ENCODE measurements at regions not wholly inside any gene's neighbourhood (a gene's known extent, or its start where the extent isn't known, plus 50 kb on each side); places are given as distances from the start of the nearest gene placed in this dataset.

- no peak for ATAC-seq
Observed at GRCh38 chr12:97182769-97183168, 275.7 kb downstream of the NEDD1 start.

DNA sequence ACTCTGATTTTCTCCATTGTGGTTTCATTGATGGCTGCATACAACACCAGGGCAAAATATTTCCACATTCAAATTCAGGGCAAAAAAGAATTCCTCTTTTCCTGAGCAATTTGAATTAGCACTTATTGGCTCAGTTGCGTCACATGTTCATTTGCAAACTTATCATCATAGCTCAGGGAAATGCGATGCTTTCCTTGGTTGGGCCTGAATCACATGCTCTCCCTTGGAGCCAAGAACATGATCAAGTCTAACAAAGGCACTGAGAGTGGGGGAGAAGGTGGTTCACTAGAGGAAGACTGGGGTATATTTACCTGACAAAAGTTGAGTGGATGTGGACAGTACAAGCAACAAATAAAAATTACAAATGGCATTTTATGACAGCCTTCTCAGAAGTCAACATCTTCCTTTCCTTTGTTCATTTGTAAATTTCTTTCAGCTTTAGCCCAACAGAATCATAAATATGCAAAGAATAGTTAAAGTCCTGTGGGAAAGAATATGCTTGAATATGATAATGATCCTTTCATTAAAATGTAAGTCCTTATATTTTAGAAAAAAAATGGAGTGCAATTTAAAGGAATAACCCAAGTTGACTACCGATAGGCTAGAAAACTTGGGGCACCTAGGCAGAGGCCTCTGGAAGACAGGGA is 277.2 kb downstream of the NEDD1 start:
- ATAC-seq, result no peak

GRCh38 chr12:97185567-97185966 is 277.0 kb upstream of the RMST start:
- no peak for ATAC-seq

GRCh38 chr12:97194546-97194945 is 268.1 kb upstream of the RMST start:
- ATAC-seq, result no peak

- no peak for ATAC-seq
Observed at GRCh38 chr12:97200181-97200580, 262.4 kb upstream of the RMST start.

DNA sequence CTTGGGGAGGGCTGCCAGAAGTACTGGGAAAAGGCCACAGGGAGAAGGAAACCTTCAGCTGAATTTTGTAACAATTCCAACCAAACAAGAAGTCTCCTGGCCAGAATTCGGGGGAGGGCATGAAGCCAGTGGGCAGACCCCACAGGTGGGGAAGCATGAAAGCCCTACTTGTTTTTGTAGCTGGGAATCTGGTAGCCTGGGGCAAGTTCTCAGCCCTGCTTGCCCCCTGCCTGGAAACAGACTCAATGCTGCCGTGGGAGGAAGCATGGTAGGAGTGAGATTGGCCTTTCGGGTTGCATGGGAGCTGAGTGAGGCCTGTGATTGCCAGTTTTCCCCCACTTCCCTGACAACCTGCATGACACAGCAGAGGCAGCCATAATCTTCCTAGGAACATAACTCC is 259.2 kb upstream of the RMST start:
- ATAC-seq, result no peak

DNA sequence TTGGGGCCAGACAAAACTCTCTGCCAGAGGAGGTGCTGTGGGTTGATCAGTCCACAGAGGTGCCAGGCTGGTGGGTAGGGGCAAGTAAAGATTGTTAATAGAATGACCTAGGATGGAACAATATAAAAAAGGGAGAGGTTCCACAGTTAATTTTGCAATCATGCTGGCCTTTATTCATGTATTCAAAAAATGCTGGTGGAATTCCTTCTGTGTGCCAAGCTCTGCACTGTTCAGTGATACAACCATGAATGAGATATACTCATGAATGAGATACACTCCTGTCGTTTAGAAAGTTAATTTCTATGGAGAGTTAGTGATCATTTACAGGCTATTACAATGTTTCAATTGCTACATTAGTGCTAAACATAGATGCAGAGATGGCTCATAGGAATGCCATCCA is 252.6 kb upstream of the RMST start:
- ATAC-seq, result no peak

DNA sequence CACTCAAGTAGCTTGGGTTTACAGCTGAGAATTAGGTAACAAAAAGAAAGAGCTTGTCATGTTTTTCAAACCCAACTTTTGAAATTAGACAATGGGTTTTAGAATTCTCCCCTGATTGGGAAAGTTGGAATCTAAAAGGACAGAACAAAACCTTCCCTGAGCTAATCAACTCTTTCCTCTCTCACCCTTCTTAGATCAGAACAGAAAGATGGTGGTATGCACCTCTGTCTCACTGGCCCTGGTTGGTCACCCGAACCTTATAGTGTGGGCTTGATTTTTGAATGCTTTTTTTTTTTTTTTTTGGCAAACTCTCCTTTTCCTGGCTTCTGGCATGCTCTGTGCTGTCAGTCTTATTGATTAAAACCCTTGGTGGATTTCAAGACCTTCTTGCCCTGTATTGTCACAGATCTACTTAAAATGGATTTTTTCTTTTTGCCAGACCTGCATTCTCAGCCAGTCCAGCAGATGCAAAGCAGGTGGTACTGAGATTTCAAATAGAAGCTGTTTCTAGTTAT is 251.1 kb upstream of the RMST start:
- no peak for ATAC-seq

DNA sequence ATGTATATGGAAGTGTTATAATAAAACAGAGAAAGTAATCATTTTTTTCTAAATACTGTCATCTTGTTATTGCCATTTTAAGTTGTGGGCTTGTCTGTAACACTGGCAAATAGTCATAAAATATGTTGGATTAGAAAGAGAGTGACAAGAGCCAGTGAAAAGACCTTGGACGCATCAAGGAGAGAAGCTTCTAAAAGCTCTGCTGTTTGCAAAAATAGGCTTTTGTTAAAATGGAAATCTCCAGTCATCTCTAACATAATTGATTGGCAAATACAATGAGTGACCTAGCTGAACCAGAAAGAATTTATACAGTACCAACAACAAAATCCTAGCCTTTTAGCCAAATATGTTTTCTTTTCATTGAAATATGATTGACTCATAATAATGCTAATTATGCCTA is 245.8 kb upstream of the RMST start:
- ATAC-seq, result no peak

GRCh38 chr12:97222391-97222790 is 240.2 kb upstream of the RMST start:
- no peak for ATAC-seq

DNA sequence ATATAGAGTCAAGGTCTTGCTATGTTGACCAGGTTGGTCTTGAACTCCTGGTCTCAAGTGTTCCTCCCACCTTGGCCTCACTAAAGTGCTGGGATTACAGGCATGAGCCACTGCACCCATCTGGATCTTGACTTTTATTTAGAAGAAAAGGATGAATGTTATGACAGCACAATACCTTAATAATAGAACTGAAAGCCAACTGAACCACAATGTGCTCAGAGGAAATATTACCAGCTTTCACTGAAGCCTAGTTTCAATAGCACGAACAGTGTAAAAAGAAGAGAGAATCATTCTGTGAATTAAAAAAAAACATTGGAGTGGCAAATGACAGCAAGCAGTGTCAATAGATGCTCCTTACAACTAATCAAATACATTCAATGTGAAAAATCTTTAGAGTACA is 239.2 kb upstream of the RMST start:
- no peak for ATAC-seq

DNA sequence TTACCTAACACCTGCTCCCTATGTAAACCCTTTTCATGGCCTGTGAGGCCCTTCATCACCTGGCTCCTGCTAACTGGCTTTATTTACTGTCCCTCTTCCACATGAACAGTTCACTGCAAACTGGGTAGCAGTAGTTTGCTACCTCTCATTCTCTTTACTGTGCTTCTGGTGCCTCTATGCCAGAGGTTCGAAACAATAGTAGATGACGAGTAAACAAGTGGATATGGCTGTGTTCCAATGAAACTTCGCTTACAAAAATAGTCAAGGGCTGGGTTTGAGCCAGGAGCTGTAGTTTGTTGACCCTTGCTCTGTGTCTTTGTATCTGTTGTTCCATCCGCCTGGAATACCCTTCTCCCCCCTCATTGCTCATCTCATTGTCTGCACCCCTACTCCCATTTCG is 233.6 kb upstream of the RMST start:
- no peak for ATAC-seq

- ATAC-seq, result no peak
Observed at GRCh38 chr12:97235102-97235501, 227.5 kb upstream of the RMST start.

- no peak for ATAC-seq
Observed at GRCh38 chr12:97246368-97246767, 216.2 kb upstream of the RMST start.

GRCh38 chr12:97250483-97250882 is 212.1 kb upstream of the RMST start:
- ATAC-seq, result no peak

DNA sequence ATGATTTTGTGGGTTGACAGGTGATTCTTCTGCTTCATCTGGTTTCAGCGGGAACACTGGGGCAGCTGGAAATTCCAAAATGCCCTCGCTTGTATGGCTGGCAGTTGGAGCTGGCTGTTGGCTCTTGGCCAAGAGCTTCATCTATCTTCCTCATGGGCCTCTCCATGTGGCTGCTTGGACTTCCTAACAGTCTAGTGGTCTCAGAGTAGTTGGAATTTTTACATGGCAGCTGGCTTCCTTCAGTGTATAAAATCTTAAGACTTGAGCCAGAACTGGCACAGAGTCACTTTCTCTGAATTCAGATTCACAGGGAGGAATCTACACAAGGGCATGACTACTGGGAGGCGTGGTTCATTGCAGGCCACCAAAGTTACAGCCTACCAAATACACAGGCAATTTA is 204.9 kb upstream of the RMST start:
- ATAC-seq, result no peak

DNA sequence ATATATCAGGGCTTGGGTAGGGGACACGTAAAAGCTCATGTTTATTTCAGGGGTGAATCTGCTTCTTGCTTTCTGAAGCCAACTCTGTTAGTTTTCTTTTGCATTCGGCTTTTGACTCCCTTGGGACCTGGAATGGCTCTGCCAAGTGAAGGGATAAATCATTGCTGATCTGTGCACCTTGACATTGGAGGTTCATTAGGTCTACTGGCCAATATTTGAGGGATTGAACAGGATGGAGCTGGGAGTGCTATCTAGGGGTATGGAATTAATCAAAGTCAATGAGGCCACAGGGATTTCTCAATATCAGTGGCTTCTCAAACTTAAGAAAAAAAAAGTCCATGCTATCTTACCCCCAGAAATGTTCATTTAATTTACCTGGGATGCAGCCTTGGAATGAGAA is 203.5 kb upstream of the RMST start:
- ATAC-seq, result no peak

DNA sequence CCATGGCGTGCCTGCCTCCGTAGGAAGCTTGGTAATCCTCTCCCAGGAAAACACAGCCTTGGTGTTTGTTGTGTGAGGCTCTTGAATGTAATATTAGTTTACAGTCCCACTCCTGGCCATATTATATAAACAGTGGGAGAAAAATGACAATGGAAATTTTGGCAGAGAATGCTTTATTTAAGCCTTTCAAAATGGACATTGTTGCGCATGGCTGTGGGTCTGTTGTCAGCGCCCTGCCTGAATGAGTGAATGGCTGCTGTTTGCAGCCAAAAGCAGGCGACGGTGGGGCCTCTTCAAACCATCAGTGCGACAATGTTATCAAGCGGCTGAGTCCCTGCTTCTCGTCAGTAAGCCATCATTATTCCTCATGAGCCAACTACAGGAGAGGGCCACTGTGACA is 201.8 kb upstream of the RMST start:
- no peak for ATAC-seq

GRCh38 chr12:97267166-97267565 is 195.4 kb upstream of the RMST start:
- ATAC-seq, result no peak

GRCh38 chr12:97267594-97268202 is 194.9 kb upstream of the RMST start:
- ATAC-seq, result no peak

- no peak for ATAC-seq
Observed at GRCh38 chr12:97272471-97272870, 190.1 kb upstream of the RMST start.

DNA sequence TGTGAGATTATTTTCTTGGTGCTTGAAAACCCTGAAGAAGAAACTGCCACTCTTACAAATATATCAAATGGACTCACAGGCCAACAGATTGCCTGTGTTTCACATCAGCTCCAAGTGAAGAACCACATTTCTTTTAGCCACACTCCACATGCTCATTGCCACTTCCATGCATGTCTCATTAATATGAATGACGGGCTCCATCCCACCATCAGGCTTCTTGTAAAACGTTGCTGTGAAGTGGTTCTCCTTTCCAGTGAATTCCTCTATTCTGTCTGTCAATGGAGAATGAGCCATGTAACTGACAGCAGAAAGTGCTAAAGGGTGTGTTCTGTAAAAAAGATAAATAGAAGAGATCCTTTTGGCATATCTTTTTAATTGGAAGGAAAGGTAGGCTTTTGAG is 188.2 kb upstream of the RMST start:
- no peak for ATAC-seq

GRCh38 chr12:97275256-97275655 is 187.3 kb upstream of the RMST start:
- no peak for ATAC-seq

GRCh38 chr12:97275728-97276590 is 186.6 kb upstream of the RMST start:
- no peak for ATAC-seq

All from activated CD4-positive, CD25-positive, alpha-beta regulatory T cell treated with anti-CD3 and anti-CD28 coated beads, Interleukin-2, amount 50 U/mL, for 24 hours (primary cell).